Prostate gland (tissue), 2 donors: ENCODE measurements at regions not wholly inside any gene's neighbourhood (a gene's known extent, or its start where the extent isn't known, plus 50 kb on each side); places are given as distances from the start of the nearest gene placed in this dataset.

ENCODE experiments used
- DNase-seq: peaks from one replicate; pipeline ENCODE4 v3.0.0-alpha.2; 2019; ENCODE audit warnings: low spot score
- H3K27ac ChIP-seq, 2 donors: fragments of 200-600 bp; sonication (generic); 2 replicates each; pipeline ENCODE4 v1.5.1; 2017 to 2019
- H3K27me3 ChIP-seq: fragments of 200-600 bp; sonication (generic); replicated peaks from 2 replicates; pipeline ENCODE4 v1.5.1; 2019; ENCODE audit not compliant: insufficient read depth
- H3K36me3 ChIP-seq, 2 donors: fragments of 200-600 bp; sonication (generic); 1 replicate in 1 of 2; 2 replicates in 1 of 2; pipeline versions ENCODE4 v1.5.1 to v1.8.1; 2017 to 2019
- H3K4me1 ChIP-seq: fragments of 200-600 bp; sonication (generic); replicated peaks from 2 replicates; pipeline ENCODE4 v1.5.1; 2019
- H3K4me3 ChIP-seq, 2 donors: fragments of 200-600 bp; sonication (generic); 2 replicates each; pipeline ENCODE4 v1.5.1; 2017 to 2019
- H3K9me3 ChIP-seq: fragments of 200-600 bp; sonication (generic); 2 replicates; pipeline ENCODE4 v1.5.1; 2017
- CTCF ChIP-seq, 4 experiments: fragments of 200-600 bp in 2 of 4; fragments of 450-650 bp in 2 of 4; sonication (generic) in 2 of 4; IDR thresholded peaks; 1 replicate in 3 of 4; 2 replicates in 1 of 4; pipeline ENCODE4 v1.5.1; 2016 to 2019; ENCODE audit warnings: antibody characterized with exemption in 4 of 4, mild to moderate bottlenecking in 2 of 4, moderate library complexity in 2 of 4
- POLR2A ChIP-seq: fragments of 450-650 bp; IDR thresholded peaks from one replicate; pipeline ENCODE4 v1.6.1; 2016; ENCODE audit warnings: antibody characterized with exemption, mild to moderate bottlenecking
- POLR2AphosphoS5 ChIP-seq: sonication (generic); formaldehyde crosslinking; IDR thresholded peaks from one replicate; pipeline ENCODE4 v1.6.1; 2017; ENCODE audit warnings: antibody characterized with exemption
- WGBS: methylation state at CpG from one replicate; pipeline ENCODE4 v1.1.5; 2018; 5-methylcytosine and 5-hydroxymethylcytosine counted together
- intact Hi-C: fragments of 100-400 bp; cut with DNase I; formaldehyde crosslinking; loops from one replicate; pipeline ENCODE4 v1.14.2; 2022

- intact Hi-C loops, result no loop called here
- no peak overlapping the region for H3K27ac ChIP-seq
- no peaks in the 10 kb centered on the region for H3K27me3 ChIP-seq
- TF ChIP-seq CTCF (IDR thresholded peaks at IDR 0.05), result no peak
- no peak for TF ChIP-seq POLR2A
- no peak for TF ChIP-seq POLR2AphosphoS5
- no peaks in the 10 kb centered on the region for H3K9me3 ChIP-seq
- H3K4me1 ChIP-seq, result no peaks in the 10 kb centered on the region
- DNase-seq, result no peak
- no peak overlapping the region for H3K4me3 ChIP-seq
- H3K36me3 ChIP-seq, result no peaks in the 10 kb centered on the region
These were observed 100.0 kb upstream of the CNR1 start for GRCh38 chr6:88266126-88266525.

- H3K9me3 ChIP-seq, result no peaks in the 10 kb centered on the region
- no peaks in the 10 kb centered on the region for H3K27me3 ChIP-seq
- H3K4me3 ChIP-seq, result no peak overlapping the region
- no peaks in the 10 kb centered on the region for H3K36me3 ChIP-seq
- TF ChIP-seq CTCF (IDR thresholded peaks at IDR 0.05), result no peak
- no peak for TF ChIP-seq POLR2AphosphoS5
- intact Hi-C loops, result no loop called here
- no peak for DNase-seq
- 54% methylated on average over 3 of the region's 3 CpGs for WGBS
- no peak overlapping the region for H3K27ac ChIP-seq
- H3K4me1 ChIP-seq, result no peaks in the 10 kb centered on the region
These were observed 97.4 kb upstream of the CNR1 start for GRCh38 chr6:88263591-88263990.

- Histone ChIP-seq H3K36me3 (no peaks in the 10 kb centered on the region), H3K27me3 (no peaks in the 10 kb centered on the region), H3K27ac (no peak overlapping the region), H3K9me3 (no peaks in the 10 kb centered on the region), H3K4me1 (no peaks in the 10 kb centered on the region), H3K4me3 (no peak overlapping the region)
- intact Hi-C loops, result no loop called here
- no peak for DNase-seq
- 78% methylated on average over 6 of the region's 6 CpGs for WGBS
- TF ChIP-seq POLR2AphosphoS5, result no peak
These were observed 96.2 kb upstream of the CNR1 start for GRCh38 chr6:88262332-88262731.

GRCh38 chr6:88251301-88251700 lies 85.2 kb upstream of the CNR1 start:
- TF ChIP-seq POLR2A (no peak), CTCF (IDR thresholded peaks at IDR 0.05) (no peak), POLR2AphosphoS5 (no peak)
- intact Hi-C loops, result no loop called here

GRCh38 chr6:88248709-88249321 lies 82.7 kb upstream of the CNR1 start:
- no peak for TF ChIP-seq POLR2A
- TF ChIP-seq CTCF (IDR thresholded peaks at IDR 0.05), result no peak
- no peak for TF ChIP-seq POLR2AphosphoS5
- H3K36me3 ChIP-seq, result no peaks in the 10 kb centered on the region
- no peaks in the 10 kb centered on the region for H3K9me3 ChIP-seq
- no peak for DNase-seq
- intact Hi-C loops, result no loop called here
- no peak overlapping the region for H3K4me3 ChIP-seq
- H3K4me1 ChIP-seq, result no peaks in the 10 kb centered on the region
- no peaks in the 10 kb centered on the region for H3K27me3 ChIP-seq
- WGBS, result 80% methylated on average over 4 of the region's 4 CpGs
- H3K27ac ChIP-seq, result no peak overlapping the region

More at GRCh38 chr6:88251301-88251700, 85.2 kb upstream of the CNR1 start:
- 79% methylated on average over 7 of the region's 7 CpGs for WGBS
- H3K27me3 ChIP-seq, result no peaks in the 10 kb centered on the region
- H3K4me3 ChIP-seq, result no peak overlapping the region
- DNase-seq, result no peak
- H3K36me3 ChIP-seq, result no peaks in the 10 kb centered on the region
- no peak overlapping the region for H3K27ac ChIP-seq
- no peaks in the 10 kb centered on the region for H3K9me3 ChIP-seq
- no peaks in the 10 kb centered on the region for H3K4me1 ChIP-seq
